Right lobe of liver (tissue), 4 donors: ENCODE measurements at regions not wholly inside any gene's neighbourhood (a gene's known extent, or its start where the extent isn't known, plus 50 kb on each side); places are given as distances from the start of the nearest gene placed in this dataset.

Source experiments
- CTCF ChIP-seq, 4 donors: fragments of 200-600 bp in 3 of 4; fragments of 450-650 bp in 1 of 4; IDR thresholded peaks; one replicate each; pipeline versions ENCODE4 v1.5.1 to v1.8.0; 2016 to 2022; ENCODE audit warnings: antibody characterized with exemption in 4 of 4, mild to moderate bottlenecking in 2 of 4
- POLR2A ChIP-seq: fragments of 450-650 bp; IDR thresholded peaks from one replicate; pipeline ENCODE4 v1.6.1; 2017; ENCODE audit warnings: antibody characterized with exemption, mild to moderate bottlenecking
- donor health status: DM: no; HTN: no; CAD: no.
- donor health status: DM: no; HTN: no; CAD: no.
- donor health status: DM: no; HTN: yes; CAD: no.

DNA sequence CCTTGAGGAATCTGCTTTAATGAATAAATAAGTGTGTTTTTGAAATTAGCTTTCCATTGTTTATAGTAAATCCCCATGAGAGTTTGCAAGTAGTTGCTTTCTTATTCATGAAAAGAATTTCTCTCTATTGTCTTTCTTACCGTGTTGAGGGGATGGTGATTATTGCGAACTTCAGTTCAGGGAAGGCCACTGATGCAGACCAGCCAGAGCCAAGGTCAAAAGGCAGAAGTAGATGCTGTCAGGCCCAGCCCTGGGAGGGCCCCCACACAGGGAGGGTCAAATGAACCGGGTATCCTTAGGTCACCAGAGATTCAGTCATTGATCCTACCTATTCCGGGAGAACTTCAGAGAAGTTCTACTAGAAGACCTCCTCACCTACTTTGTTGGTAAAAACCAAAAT lies 185.9 kb downstream of the NUFIP1 start:
- no peak for TF ChIP-seq CTCF (IDR thresholded peaks at IDR 0.05)
- TF ChIP-seq POLR2A: no peak
